LNCAP (cell line): ENCODE measurements at regions not wholly inside any gene's neighbourhood (a gene's known extent, or its start where the extent isn't known, plus 50 kb on each side); places are given as distances from the start of the nearest gene placed in this dataset.

ENCODE experiments used
- CTCF ChIP-seq: fragments of 450-650 bp; IDR thresholded peaks from 2 replicates; pipeline ENCODE4 v1.5.1; 2017; ENCODE audit warnings: mild to moderate bottlenecking

GRCh38 chrY:21261158-21261557 is 250.0 kb upstream of the RBMY1B start:
- TF ChIP-seq CTCF: no peak

GRCh38 chrY:21266751-21267150 is 244.4 kb upstream of the RBMY1B start:
- TF ChIP-seq CTCF: no peak

GRCh38 chrY:21267164-21267563 is 244.0 kb upstream of the RBMY1B start:
- TF ChIP-seq CTCF: no peak

GRCh38 chrY:21287769-21288168 is 223.4 kb upstream of the RBMY1B start:
- no peak for TF ChIP-seq CTCF

- no peak for TF ChIP-seq CTCF
Observed at GRCh38 chrY:21288908-21289307, 222.2 kb upstream of the RBMY1B start.

GRCh38 chrY:21295206-21295605 is 215.9 kb upstream of the RBMY1B start:
- no peak for TF ChIP-seq CTCF

GRCh38 chrY:21302278-21302677 is 208.9 kb upstream of the RBMY1B start:
- no peak for TF ChIP-seq CTCF

- TF ChIP-seq CTCF: no peak
Observed at GRCh38 chrY:21315366-21315765, 195.8 kb upstream of the RBMY1B start.
